DMS53 (cell line): ENCODE measurements at regions not wholly inside any gene's neighbourhood (a gene's known extent, or its start where the extent isn't known, plus 50 kb on each side); places are given as distances from the start of the nearest gene placed in this dataset.

Experiments used
- DNase-seq: peaks from one replicate; lab custom pipeline; 2025; lab: John Stamatoyannopoulos, UW

- DNase-seq: peak; percentile 51
These were observed 461.9 kb upstream of the CDH7 start for GRCh38 chr18:65288908-65289307.

DNA sequence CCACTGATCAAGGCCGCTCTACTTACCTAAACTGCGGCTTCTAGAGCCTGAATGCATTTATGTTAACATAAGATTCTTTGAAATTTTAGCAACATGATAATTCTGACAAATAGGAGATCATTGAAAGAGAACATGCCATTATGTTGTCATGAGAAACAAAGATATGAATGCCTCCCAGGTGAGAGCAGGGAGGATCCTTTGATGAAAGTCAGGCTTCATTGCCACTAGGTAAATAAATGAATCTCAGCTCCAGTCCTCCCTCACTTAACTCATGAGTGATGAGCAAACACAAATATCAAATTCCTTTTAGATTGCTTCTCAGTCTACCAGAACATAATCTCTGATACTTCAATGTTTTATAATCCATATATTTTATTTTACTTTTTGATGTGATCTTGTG, 463.2 kb upstream of the CDH7 start:
- DNase-seq: peak; percentile 95

DNA sequence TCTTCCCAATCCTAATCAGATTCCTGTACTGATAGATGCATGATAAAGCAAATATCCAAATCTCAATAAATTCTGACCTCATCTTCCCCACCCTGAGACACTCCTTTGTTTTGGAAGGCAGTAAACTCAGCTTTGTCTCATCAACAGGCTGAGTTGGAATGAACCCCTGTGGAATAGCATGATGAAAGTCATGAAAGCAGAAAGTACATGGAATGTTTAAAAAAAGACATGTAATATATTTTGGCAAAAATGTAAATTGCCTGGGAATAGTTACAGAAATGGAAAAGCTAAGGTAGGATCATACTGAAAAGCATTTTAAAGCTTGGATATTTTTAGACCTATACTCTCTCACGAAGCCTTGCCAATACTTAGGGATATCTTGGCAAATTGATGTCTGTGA, 468.7 kb upstream of the CDH7 start:
- no peak for DNase-seq

- DNase-seq: no peak
These were observed 471.0 kb upstream of the CDH7 start for GRCh38 chr18:65279668-65280305.

GRCh38 chr18:65278939-65279667, 471.7 kb upstream of the CDH7 start:
- DNase-seq: no peak

- DNase-seq: peak; percentile 56
These were observed 481.4 kb upstream of the CDH7 start for GRCh38 chr18:65269375-65269774.

DNA sequence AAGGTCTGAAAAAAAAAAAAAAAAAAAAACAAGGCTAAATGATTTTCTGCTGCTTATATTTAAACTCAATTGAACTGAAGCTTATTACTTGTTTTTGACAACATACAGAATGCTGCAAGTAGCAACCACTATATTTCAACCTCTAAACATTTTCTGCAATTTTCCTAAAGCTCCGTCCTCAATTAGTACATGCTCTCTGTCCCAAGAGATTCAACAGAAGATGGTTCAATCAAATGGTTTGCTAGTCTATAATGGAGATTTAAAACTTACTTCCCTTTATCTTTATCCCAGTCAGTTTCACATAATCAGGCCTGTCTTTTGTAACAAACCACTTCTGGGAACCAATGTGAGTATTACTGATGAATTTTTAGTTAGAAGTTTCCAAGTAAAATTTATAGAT, 485.1 kb upstream of the CDH7 start:
- no peak for DNase-seq

GRCh38 chr18:65260030-65260429, 490.8 kb upstream of the CDH7 start:
- no peak for DNase-seq

GRCh38 chr18:65259403-65259802, 491.4 kb upstream of the CDH7 start:
- DNase-seq: no peak

DNA sequence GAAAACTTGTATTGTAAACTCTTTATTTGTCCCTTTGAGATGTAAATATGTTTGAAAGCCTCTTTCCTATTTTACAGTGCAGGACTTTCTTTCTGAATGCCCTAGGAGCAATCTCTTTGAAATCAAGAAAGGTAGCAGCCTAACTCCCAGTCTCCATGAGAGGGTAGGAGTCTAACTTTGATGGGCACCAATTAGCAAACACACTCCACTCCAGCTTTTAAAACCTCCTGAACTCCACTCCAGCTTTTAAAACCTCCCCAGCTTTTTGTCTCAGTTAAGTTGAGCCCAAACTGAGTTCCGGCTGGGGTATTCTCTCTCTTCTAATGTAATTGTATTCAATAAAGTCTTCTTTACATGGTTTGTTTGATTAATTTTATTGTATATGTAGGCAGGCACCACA, 493.7 kb upstream of the CDH7 start:
- no peak for DNase-seq

DNA sequence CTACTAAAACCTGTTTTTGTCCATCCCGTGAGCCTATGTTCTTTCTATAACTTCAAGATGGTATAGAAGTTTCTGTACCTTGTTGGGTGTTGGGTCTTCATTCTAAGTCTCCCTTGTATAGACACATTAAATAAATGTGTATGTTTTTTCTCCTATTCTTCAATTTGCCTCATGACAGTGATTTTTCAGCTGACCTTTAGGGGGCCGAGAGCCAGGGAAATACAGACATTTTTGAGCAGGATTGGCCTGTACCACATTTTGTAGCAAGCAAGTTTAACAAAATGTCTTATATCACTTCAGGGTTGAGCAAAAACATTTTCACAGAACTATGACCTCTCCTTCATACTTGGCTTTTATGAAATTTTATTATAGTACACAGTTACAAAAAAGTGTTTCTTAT, 495.4 kb upstream of the CDH7 start:
- DNase-seq: no peak

DNA sequence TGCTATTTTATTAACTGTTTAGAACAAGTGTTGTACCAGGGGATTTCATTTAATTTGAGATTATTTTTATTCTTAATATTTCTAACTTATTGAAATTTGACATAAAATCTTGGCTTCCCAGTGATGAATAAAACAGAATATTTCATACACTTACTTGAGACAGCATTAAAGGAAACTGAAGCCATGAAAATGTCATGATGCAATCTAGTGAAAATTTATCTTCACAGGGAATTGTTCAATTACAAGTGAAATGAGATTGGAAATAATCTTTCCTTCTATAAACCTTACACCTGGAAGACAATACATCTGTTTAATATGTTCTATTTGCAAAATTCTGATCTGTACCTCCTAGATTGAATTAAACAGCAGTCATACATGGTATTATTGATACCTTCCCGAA, 511.0 kb upstream of the CDH7 start:
- no peak for DNase-seq

GRCh38 chr18:65235966-65236624, 514.7 kb upstream of the CDH7 start:
- peak; percentile 93 for DNase-seq

GRCh38 chr18:65230311-65230710, 520.5 kb upstream of the CDH7 start:
- DNase-seq: no peak

DNA sequence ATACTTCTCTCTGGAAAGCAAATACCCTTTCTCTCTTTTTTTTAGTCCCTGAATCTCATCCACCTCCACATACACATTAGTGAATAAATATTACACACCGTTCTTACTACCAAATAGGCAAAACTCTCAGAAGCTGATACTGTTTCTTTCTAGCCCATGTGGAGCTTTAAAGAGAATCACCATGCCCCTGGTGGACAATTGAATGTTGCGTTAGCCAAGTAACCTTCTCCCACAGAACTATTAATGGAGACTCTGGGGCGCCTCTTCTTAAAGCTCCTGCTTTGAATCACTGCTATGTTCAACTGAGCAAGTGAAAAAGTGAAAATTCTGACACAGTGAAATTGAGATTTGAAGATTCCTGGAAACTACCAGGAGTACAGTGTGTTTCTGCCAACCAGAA, 522.8 kb upstream of the CDH7 start:
- peak; percentile 53 for DNase-seq

DNA sequence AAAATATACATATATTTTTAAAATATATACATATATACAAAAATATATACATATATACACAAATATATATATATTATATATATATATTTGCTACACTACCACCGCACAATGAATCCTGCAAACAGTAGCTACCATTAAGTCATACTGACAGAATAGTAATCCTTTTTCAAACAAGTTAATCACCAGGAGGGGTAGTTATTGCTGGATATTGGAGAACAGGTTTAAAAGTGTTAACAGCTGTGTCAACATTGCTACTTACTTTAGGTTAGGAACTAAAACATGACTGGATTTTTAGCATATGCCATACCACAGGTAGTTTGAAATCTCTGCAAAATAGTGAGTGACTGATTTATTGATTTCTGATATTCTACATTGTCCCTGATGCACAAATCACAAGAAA, 529.1 kb upstream of the CDH7 start:
- DNase-seq: peak; percentile 96

- DNase-seq: peak; percentile 26
These were observed 529.7 kb upstream of the CDH7 start for GRCh38 chr18:65221115-65221514.

DNA sequence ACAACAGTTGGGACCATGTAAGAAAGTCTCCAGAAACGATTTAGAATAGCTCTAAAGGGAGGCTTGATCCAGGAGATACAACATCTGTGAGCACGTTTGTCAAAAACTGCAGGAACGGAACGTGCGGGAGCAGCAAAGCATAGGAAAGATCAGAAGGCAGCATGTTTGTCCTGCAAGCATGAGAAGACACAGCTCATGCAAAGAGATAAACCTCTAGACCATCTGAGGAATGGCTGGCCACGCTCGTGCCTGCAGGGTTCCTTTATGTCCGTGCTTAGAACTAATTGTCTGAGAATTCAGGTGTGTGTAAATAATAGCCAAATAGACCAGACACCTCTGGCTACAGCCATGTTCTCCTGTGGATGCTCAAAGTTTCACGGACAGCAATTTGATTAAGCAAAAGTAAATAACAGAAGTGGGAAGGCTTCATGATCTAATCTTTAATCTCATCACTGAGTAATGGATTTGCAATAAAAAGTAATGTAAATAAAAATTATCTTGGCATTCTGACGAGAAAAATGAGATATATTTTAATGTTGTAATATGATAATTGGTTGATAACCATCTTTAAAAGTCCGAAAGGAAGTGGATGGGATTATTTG, 534.8 kb upstream of the CDH7 start:
- DNase-seq: peak; percentile 23

DNA sequence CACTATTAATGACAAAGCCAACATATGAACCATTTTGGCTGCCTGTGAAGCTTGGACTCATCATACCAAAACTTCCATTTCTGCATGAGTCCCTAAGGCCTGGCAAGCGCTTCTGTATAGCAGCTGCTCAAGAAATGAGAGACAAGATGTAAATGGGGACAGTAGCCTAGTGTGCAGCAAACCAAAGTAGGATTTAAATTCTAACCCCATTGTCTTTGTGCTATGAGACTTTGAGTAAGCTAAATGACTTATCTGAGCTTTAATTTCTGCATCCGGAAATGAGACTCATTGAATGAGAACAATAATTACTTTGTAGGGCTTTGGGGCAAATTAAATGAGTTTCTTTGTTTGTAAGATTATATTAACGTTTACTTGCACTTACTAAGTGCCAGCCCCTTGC, 536.4 kb upstream of the CDH7 start:
- no peak for DNase-seq

DNA sequence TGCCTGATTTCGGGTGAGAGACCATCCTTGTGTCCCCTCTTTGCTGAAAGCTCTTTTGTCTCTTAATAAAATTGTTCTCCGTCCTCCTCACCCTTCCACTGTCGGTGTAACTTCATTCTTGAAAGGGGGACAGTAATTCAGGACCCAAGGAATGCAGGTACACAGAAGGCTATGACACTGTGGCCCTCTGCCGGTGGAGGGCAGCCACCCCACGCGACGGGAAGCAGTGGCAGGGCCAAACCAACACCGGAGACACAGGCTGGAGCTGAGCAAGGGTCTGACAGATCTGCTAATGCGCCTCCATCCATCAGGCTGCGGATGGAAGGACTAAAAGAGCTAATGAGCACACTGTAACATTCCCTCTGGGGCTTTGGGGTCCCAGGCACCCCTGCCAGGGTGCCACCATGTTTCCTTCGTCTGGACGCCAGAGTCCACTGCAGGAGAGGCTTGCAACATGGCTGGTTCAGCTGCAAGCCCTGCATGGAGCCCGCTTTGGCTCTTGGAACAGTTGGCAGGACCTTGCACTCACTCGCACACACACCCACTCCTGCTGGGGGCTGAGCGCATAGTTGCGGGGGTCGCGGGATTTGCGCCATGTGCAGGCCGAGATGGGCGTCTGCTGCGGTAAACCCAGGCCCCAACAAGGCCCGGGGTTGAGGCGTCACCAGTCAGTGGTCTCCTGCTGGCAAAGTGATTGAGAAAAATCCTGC, 544.1 kb upstream of the CDH7 start:
- peak; percentile 56 for DNase-seq

DNA sequence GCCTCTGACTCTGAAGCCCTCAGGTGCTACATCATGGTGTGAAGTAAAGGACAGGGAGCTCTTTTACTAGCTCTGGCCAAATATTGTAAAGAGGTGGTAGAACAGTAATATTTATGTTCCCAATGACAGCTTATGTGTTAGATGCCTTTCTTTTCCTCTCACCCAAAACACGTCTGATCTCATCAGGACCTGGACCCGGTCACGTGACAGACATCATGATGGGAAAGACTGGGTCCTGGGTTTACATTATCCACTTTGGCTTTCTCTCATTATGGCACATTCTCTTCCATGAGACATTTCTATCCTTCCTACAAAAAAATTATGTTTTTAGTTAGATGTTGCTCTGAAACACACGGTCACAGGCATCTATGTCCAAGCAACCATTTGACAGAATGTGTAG, 548.7 kb upstream of the CDH7 start:
- DNase-seq: no peak

DNA sequence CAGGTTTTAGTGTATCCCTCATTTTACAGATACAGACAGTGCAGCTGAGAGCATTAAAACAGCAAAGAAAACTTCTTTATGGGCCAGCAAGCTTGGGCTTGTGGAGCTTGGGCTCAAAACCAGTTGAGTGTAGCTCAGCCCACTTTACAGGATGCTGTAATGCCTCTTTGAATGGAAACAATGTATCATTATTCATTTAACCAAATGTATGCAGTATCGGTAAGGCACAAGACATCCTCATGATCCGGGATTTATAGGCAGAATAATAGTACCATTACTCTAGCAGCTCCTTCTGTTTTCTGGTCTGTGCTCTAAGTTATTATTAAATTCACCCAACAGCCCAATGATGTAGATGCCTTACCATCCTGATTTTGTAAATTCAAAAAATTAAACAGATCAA, 575.1 kb upstream of the CDH7 start:
- no peak for DNase-seq
